ENCODE measurements at regions not wholly inside any gene's neighbourhood (a gene's known extent, or its start where the extent isn't known, plus 50 kb on each side); places are given as distances from the start of the nearest gene placed in this dataset.

GRCh38 chr18:56315363-56315762 is 323.0 kb downstream of the TXNL1 start:
- TF ChIP-seq CTCF (tag by site-specific recombination; IDR thresholded peaks at IDR 0.05) (no peak), ZNF416 (tag by site-specific recombination; IDR thresholded peaks at IDR 0.05) (no peak), ZEB2 (tag by site-specific recombination; IDR thresholded peaks at IDR 0.05) (no peak), BCL11A (tag by site-specific recombination; IDR thresholded peaks at IDR 0.05; ENCODE audit: low read depth) (no peak), HOXC10 (CRISPR knock-in tag; IDR thresholded peaks at IDR 0.05) (no peak)
